ENCODE measurements at regions not wholly inside any gene's neighbourhood (a gene's known extent, or its start where the extent isn't known, plus 50 kb on each side); places are given as distances from the start of the nearest gene placed in this dataset.

DNA sequence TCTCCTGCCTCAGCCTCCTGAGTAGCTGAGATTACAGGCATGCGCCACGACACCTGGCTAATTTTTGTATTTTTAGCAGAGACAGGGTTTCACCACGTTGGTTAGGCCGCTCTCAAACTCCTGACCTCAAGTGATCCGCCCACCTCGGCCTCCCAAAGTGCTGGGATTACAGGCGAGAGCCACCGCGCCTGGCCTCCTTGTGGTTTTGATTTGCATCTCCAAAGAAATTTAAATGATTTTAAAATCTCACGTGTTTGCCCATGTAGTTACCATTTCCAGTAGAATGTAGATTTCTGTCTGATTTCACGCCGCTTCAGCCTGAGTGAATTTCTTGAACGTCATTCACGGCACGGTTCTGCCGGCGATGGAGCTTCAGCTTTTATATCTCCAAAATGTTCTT is 55.8 kb downstream of the IGF2 start:
- intact Hi-C loops (cut with DNase I), result no loop called here
- no peak for DNase-seq

DNA sequence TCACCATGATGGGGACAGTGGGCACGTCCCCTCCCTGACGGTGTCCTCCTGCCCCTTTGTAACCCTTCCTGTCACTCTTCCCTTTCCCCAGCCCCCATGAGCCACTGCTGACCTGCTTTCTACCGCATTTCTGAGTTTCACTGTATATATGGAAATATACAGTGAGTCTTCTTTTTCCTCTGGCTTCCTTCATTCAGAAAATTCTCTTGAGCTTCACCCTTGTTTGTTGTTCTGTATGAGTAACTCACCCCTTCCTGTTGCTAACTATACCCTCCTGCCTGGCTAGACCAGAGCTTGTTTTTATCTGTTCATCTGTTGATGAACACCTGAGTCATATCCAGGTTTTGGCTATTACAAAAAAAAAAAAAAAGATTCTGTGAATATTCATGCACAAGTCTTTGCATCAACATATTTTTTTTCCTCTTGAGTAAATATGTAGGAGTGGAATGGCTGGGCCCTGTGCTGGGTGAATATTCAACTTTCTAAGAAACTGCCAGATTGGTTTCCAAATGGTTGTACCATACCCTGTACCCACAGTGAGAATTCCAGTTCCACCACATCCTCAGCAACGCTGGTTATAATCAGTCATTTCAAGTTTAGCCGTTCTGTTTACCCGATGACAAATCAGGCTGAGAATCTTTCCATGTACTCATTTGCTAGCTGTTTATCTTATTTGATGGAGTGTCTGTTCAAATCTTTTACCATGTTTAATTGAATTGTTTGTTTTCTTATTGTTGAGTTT is 62.0 kb downstream of the IGF2 start:
- no peak for ATAC-seq
- TF ChIP-seq CTCF (IDR thresholded peaks at IDR 0.05), result no peak
- no peak overlapping the region for H3K4me3 ChIP-seq
- no peaks in the 10 kb centered on the region for H3K36me3 ChIP-seq
- no peaks in the 10 kb centered on the region for H3K27me3 ChIP-seq
- no peak for DNase-seq
- H3K27ac ChIP-seq, result no peak overlapping the region
- H3K9me3 ChIP-seq, result no peaks in the 10 kb centered on the region
- intact Hi-C loops (cut with DNase I), result no loop called here
- H3K4me1 ChIP-seq, result no peaks in the 10 kb centered on the region

More for the DNA sequence above, 55.8 kb downstream of the IGF2 start:
- no peak overlapping the region for H3K27ac ChIP-seq
- no peaks in the 10 kb centered on the region for H3K9me3 ChIP-seq
- H3K27me3 ChIP-seq, result no peaks in the 10 kb centered on the region
- ATAC-seq, result no peak
- TF ChIP-seq CTCF (IDR thresholded peaks at IDR 0.05), result no peak
- no peaks in the 10 kb centered on the region for H3K4me1 ChIP-seq
- H3K36me3 ChIP-seq, result no peaks in the 10 kb centered on the region
- no peak overlapping the region for H3K4me3 ChIP-seq

DNA sequence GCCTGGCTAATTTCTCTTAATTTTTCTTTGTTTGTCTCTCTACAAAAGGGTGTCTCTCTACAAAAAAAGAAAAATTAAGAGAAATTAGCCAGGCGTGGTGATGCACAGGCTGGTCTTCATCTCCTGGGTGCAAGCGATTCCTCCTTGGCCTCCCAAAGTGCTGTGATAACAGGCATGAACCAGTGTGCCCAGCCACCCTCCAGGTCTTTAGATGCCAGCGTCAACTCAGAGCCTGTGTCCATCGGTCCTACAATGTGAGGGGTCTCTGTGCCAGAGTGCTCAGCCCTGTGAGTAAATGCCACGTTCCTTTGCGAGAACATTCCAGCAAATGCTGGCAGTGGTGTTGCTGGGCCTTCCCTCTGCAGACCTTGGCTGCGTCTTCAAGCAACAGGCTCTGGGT is 62.7 kb downstream of the IGF2 start:
- ATAC-seq, result no peak
- no peak overlapping the region for H3K4me3 ChIP-seq
- no peaks in the 10 kb centered on the region for H3K9me3 ChIP-seq
- DNase-seq, result no peak
- H3K27ac ChIP-seq, result no peak overlapping the region
- no peaks in the 10 kb centered on the region for H3K27me3 ChIP-seq
- no peaks in the 10 kb centered on the region for H3K36me3 ChIP-seq
- intact Hi-C loops (cut with DNase I), result no loop called here
- no peak for TF ChIP-seq CTCF (IDR thresholded peaks at IDR 0.05)
- no peaks in the 10 kb centered on the region for H3K4me1 ChIP-seq

DNA sequence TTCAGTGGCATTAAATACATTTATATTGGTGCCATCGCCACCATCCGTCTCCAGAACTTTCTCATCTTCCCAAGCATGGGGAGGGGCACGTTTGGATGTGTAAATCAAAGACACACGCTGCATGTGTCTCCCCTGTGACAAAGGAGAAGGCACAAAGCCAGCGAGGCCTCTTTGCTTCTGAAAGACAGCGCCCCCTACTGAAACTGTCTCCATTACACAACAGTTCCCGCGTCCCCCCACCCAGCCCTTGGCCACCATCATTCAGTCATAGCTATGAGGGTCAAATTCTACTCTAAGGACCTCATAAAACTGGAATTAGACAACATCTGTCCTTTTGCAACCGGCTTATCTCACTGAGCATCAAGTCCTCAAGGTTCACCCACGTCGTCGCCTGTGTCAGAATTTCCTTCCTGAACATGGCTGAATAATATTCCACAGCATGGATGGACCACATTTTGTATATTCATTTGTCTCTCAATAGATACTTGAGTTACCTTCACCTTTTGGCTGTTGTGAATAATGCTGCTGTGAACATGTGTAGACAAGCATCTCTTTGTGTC is 64.8 kb downstream of the IGF2 start:
- Histone ChIP-seq H3K9me3 (no peaks in the 10 kb centered on the region), H3K4me3 (no peak overlapping the region), H3K36me3 (no peaks in the 10 kb centered on the region), H3K27ac (no peak overlapping the region), H3K4me1 (no peaks in the 10 kb centered on the region), H3K27me3 (no peaks in the 10 kb centered on the region)
- no peak for DNase-seq
- no peak for ATAC-seq
- no peak for TF ChIP-seq CTCF (IDR thresholded peaks at IDR 0.05)
- intact Hi-C loops (cut with DNase I), result no loop called here

DNA sequence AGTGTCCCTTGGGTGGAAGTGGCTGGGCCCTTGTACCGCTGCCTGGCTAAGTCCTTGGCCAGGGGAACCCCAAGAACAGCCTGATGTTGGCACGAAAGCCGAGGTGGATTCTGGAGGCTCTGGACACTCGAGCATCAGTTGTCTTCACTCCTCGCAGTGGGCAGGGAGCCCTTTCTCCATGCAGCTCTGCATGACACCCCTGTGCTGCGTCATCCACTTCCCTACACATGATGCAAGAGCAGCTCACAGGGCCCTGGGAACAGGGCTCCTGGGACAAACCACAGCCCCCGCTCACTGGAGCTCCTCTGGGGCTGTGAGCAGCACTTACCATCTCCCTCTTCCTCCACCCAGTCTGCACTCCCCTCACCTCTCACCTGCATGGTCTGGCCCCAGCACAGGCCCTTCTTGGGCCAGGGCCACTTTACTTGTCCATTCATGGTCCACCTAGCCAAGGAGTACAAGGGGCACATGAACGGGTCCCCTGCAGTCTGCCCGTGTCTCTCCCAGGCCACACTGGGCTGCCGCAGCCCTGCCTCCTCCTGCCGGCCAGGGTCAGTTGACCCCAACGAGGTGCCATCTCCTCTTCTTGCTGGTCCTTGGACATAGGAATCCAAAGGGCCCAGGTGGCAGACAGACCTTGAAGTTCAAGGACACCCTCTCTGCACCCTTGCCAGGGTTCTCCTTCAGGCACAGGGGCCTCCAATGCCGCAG is 66.5 kb downstream of the IGF2 start:
- Histone ChIP-seq H3K27me3 (peaks cover 2% of the 10 kb centered on the region), H3K4me3 (no peak overlapping the region), H3K4me1 (no peaks in the 10 kb centered on the region), H3K9me3 (no peaks in the 10 kb centered on the region), H3K27ac (no peak overlapping the region), H3K36me3 (no peaks in the 10 kb centered on the region)
- TF ChIP-seq CTCF (IDR thresholded peaks at IDR 0.05), result no peak
- peak; percentile 23 for ATAC-seq
- intact Hi-C loops (cut with DNase I), result no loop called here
- peak; percentile 53 for DNase-seq
